ENCODE measurements at regions not wholly inside any gene's neighbourhood (a gene's known extent, or its start where the extent isn't known, plus 50 kb on each side); places are given as distances from the start of the nearest gene placed in this dataset.
"Not testable (repeated sequence)": the region's sequence is repeated elsewhere in the genome, so short reads cannot be mapped to it uniquely, and the experiment has no call there.

GRCh38 chr9:124124729-124125650 lies 113.4 kb downstream of the LHX2 start:
- DNase-seq (ENCODE audit: extremely low read depth in 1 of 2, low read depth in 1 of 2): no peak

- DNase-seq (ENCODE audit: extremely low read depth in 1 of 2, low read depth in 1 of 2): no peak
Observed at GRCh38 chr9:124125651-124125977, 114.0 kb downstream of the LHX2 start.

GRCh38 chr9:124126648-124127646 lies 115.4 kb downstream of the LHX2 start:
- DNase-seq (ENCODE audit: extremely low read depth in 1 of 2, low read depth in 1 of 2): peak; percentile 29 to 71

DNA sequence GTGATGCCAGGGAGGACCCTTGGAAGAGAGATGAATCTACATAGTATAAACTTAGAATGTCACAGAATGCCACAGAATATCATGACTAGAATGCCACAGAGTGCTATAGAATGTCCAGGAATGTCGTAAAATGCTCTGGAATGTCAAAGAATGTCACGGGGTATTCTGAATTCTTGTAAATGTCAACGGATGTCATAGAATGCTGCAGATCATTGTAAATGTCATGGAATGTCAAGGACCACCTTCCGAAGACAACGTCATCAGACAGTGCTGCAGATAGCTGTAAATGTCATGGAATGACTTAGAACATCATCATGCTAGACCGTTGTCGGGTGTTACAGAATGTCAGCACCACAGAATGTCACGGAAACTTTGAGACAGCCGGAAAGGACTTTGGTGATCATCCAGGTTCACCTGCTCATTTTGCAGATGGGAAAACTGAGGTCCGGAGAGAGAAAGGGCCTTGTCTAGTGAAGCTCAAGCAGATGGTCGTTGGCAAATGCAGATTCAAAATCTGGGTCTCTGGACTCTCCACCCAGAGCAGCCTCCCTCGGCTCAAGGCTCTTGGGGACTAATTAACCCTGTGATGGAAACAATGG lies 117.1 kb downstream of the LHX2 start:
- no peak for DNase-seq (ENCODE audit: extremely low read depth in 1 of 2, low read depth in 1 of 2)

GRCh38 chr9:124130277-124131075 lies 118.9 kb downstream of the LHX2 start:
- no peak for DNase-seq (ENCODE audit: extremely low read depth in 1 of 2, low read depth in 1 of 2)

- not testable (repeated sequence) for DNase-seq (ENCODE audit: extremely low read depth in 1 of 2, low read depth in 1 of 2)
Observed at GRCh38 chr9:124131518-124131917, 120.0 kb downstream of the LHX2 start.

DNA sequence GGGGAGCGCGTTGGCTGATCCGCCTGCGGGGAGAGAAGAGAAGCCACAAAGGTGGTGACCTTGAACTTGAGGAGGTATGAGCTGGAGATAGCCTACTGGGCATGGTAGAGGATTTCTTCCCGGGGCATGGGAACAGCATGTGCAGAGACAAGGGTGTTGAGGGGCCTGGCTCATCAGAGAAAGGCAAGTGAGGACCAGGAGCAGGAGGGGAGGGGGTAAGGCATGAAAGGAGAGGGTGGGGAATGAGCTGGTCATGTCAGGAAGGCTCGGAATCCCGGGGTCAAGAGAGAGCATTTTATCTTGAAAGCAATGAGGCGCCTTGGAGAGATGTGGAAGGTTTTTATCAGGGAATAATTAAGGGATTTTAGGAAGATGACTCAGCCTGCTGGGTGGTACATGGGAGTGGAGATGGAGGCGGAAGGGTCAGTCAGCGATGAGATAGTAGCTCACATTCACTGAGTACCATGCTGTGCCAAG lies 121.1 kb downstream of the LHX2 start:
- DNase-seq (ENCODE audit: extremely low read depth in 1 of 2, low read depth in 1 of 2): no peak

DNA sequence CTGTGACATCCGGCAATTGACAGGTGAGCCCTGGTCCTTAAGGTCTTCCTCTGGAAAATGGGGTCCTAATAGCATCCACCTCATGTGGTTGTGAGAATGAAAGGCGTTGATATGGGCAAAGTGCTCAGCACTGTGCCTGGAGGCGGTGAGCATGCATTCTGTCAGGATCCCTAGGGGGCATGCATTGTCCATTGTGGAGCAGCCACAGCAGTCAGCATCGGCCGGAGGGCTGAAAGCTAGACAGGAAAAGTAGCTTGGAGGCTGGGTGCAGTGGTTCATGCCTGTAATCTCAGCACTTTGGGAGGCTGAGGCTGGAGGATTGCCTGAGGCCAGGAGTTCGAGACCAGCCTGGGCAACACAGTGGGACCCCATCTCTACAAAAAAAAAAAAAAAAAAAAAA lies 122.2 kb downstream of the LHX2 start:
- no peak for DNase-seq (ENCODE audit: extremely low read depth in 1 of 2, low read depth in 1 of 2)

DNA sequence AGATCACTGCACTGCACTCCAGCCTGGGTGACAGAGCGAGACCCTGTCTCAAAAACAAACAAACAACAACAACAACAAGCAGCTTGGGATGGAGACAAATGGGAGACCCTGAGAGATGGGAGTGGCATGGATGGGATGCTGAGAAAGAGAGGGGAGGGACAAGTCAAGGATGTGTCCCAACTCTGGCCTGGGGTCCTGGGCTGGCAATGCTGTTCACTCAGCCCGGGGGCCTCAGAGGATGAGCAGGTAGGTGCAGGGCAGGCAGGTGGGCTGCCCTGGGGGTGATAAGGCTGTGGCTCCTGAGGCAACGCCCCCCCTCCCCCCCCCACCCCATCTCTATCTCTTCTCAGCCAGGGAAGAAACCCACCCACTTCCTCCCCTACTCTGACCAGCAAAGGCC lies 123.0 kb downstream of the LHX2 start:
- no peak for DNase-seq (ENCODE audit: extremely low read depth in 1 of 2, low read depth in 1 of 2)

GRCh38 chr9:124135813-124136365 lies 121.9 kb upstream of the NEK6 start:
- DNase-seq (ENCODE audit: extremely low read depth in 1 of 2, low read depth in 1 of 2): no peak

GRCh38 chr9:124137009-124137943 lies 120.5 kb upstream of the NEK6 start:
- no peak for DNase-seq (ENCODE audit: extremely low read depth in 1 of 2, low read depth in 1 of 2)

DNA sequence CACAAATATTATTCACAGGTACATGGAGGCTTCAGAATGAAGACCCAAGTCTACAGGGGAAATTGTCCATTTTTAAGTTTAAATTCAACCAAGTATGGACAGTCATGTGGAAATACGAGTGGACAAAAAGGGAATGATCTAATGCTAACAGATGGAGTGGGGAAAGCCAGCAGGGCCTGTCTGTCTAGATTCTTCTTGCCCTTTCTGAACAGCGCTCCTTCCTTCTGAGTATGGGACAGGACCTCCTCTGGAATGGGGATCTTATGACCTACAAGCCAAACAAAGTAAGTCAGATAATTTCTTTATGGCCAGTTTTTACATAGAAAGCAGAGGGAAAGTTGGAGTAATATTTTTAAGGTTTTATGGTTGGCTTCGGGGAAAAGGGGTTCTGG lies 119.8 kb upstream of the NEK6 start:
- no peak for DNase-seq (ENCODE audit: extremely low read depth in 1 of 2, low read depth in 1 of 2)

DNA sequence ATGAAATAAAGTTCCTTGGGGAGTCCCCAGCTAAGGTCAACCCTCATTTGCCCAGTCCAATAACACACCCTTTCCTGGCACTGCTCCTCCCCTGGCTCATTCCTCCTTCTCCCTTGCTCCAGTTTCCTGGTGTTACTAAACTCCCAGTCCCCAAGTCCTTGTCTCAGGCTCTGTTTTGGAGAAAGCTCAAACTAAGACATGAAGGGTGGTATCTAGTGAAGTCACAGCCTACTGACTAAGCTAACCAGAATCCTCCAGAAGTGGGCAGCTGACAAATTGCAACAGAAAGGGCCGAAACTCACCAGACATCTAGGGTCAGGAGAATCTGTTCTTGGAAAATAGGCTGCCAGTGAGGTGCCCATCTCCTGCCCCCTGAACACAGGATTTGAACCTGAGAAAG lies 118.7 kb upstream of the NEK6 start:
- DNase-seq (ENCODE audit: extremely low read depth in 1 of 2, low read depth in 1 of 2): no peak

GRCh38 chr9:124140941-124141568 lies 116.7 kb upstream of the NEK6 start:
- DNase-seq (ENCODE audit: extremely low read depth in 1 of 2, low read depth in 1 of 2): no peak

DNA sequence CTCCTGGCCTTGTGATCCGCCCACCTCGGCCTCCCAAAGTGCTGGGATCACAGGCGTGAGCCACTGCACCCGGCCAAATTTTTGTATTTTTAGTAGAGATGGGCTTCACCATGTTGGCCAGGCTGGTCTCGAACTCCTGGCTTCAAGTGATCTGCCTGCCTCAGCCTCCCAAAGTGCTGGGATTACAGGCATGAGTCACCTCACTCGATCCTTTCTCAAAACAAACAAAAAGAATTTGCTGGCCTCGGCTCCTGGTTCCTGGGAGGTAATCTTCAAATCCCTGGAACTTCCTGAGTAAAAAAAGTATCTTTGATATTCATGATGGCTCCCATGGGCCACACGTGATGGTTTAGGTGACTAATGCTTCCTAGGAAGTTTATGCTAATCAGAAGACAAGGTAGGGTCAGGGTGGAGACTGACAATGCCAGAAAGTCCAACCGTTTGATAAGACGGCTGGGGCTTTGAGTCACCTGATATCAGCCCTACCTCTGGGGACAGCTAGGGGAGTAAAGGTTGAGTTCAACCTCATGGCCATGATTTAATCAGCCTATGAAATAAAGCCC lies 113.1 kb upstream of the NEK6 start:
- DNase-seq (ENCODE audit: extremely low read depth in 1 of 2, low read depth in 1 of 2): not testable (repeated sequence)

GRCh38 chr9:124146031-124146561 lies 111.7 kb upstream of the NEK6 start:
- no peak for DNase-seq (ENCODE audit: extremely low read depth in 1 of 2, low read depth in 1 of 2)

DNA sequence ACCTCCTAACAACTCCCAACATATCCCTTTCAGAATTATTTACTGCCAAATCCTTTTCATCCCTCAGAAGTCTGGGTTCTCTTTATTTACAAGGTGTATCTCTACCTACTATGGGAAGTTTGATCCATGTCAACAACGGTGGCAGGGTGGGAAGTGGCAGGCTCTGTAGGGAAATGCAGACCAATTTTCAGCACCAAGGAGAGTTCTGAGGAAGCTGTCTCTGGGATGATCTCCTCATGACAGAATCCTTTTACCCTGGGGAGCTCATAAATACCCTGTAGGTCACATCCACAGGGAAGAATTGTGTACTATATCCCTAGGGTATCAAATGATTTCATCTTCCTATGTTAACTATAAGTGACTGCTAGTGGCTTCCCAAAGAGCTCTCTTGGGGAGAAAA lies 107.8 kb upstream of the NEK6 start:
- no peak for DNase-seq (ENCODE audit: extremely low read depth in 1 of 2, low read depth in 1 of 2)

GRCh38 chr9:124163760-124164255 lies 93.9 kb upstream of the NEK6 start:
- DNase-seq (ENCODE audit: extremely low read depth in 1 of 2, low read depth in 1 of 2): no peak
